ENCODE measurements at regions not wholly inside any gene's neighbourhood (a gene's known extent, or its start where the extent isn't known, plus 50 kb on each side); places are given as distances from the start of the nearest gene placed in this dataset.

GRCh38 chr3:22923711-22924110 lies 279.4 kb upstream of the UBE2E2 start:
- ChIA-PET POLR2A (no interaction called here), CTCF (ENCODE audit: low intra/inter-chr PET ratio, low total read pairs) (no interaction called here)
- Histone ChIP-seq H3K36me3 (replicated peaks in 1 of 2; ENCODE audit: control insufficient read depth in 1 of 2, insufficient read depth in 2 of 2, low read length in 2 of 2) (no peaks in the 10 kb centered on the region), H4K20me1 (ENCODE audit: insufficient read depth, low read length) (no peaks in the 10 kb centered on the region), H3K4me2 (ENCODE audit: low read depth, low read length) (no peak overlapping the region), H3K4me1 (ENCODE audit: insufficient read depth, low read length) (no peaks in the 10 kb centered on the region), H3K9me3 (ENCODE audit: low read length) (no peaks in the 10 kb centered on the region), H3K4me3 (replicated peaks in 1 of 3; ENCODE audit: insufficient read depth in 1 of 3, low read depth in 2 of 3, low read length in 3 of 3) (no peak overlapping the region), H3K79me2 (ENCODE audit: insufficient read depth, low read length) (no peaks in the 10 kb centered on the region), H3K27ac (ENCODE audit: extremely low read length, insufficient read depth, low read length) (no peak overlapping the region), H2AFZ (ENCODE audit: low read length) (no peak overlapping the region), H3K27me3 (ENCODE audit: control insufficient read depth in 1 of 2, insufficient read depth in 2 of 2, low read length in 2 of 2) (no peaks in the 10 kb centered on the region), H3K9ac (ENCODE audit: insufficient read depth, low read depth, low read length) (no peak overlapping the region)
- BruUV-seq (replicated peaks), result no TSS peak
- intact Hi-C loops (cut with micrococcal nuclease; ENCODE audit: unreplicated experiment), result no loop called here
- DNase-seq (ENCODE audit: low spot score) (no peak), FAIRE-seq (no peak), ATAC-seq (no peak)
- in situ Hi-C loops (cut with HindIII; ENCODE audit: extremely low pct_ligation_motif_present, low pct_unique_long_range_greater_than_20kb), result no loop called here
- TF ChIP-seq ZSCAN30 (CRISPR knock-in tag; IDR thresholded peaks at IDR 0.05) (no peak), FOXA3 (CRISPR knock-in tag; IDR thresholded peaks at IDR 0.05) (no peak), CHD2 (IDR thresholded peaks at IDR 0.05; ENCODE audit: low read depth, low read length) (no peak), ZNF713 (CRISPR knock-in tag; IDR thresholded peaks at IDR 0.05) (no peak), WIZ (CRISPR knock-in tag; IDR thresholded peaks at IDR 0.05) (no peak)
- WGBS (ENCODE audit: low lambda C conversion rate), result 0% methylated on average over 2 of the region's 2 CpGs

DNA sequence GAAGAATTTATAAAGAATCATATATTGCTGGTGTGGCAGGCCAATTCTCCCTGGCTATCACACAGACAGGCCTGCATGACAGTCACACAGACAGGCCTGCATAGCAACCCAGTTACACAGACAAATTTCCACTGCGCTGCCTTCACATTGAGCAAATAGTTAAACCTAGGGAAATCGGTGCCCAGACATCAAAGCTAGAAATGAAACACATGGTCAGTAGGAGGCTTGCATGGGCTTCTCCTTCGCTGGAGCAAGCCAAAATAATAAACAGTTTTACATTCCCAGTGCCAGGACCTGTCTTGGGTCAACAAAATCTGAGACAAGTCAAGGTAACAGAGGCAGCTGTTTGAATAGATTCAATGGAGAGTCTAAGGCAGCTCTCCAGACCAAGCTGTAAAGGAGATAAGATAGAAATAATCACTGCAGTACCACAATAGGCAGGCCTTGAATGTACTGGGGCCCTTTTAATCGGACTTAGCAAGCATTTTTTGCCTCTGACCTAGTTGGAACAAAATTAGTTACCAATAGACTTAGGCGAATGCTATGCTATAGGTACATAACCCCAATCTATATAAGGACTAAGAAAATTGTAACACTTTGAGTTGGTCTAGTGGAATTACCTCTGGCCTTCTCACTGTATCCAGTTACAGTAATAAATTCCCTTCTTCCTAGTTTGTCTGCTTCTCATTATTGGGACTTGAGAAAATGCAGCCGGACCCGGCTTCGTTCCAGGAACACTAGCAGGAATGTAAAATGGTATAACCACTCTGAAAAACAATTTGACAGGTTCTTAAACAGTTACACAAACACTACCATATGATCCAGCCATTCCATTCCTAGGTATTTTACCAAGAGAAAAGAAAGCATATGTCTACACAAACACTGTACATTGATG lies 274.7 kb upstream of the UBE2E2 start:
- H3K9me3 ChIP-seq (ENCODE audit: low read length), result no peaks in the 10 kb centered on the region
- no peak overlapping the region for H3K9ac ChIP-seq (ENCODE audit: insufficient read depth, low read depth, low read length)
- no peaks in the 10 kb centered on the region for H3K36me3 ChIP-seq (replicated peaks in 1 of 2; ENCODE audit: control insufficient read depth in 1 of 2, insufficient read depth in 2 of 2, low read length in 2 of 2)
- no peaks in the 10 kb centered on the region for H4K20me1 ChIP-seq (ENCODE audit: insufficient read depth, low read length)
- H3K27me3 ChIP-seq (ENCODE audit: control insufficient read depth in 1 of 2, insufficient read depth in 2 of 2, low read length in 2 of 2), result no peaks in the 10 kb centered on the region
- intact Hi-C loops (cut with micrococcal nuclease; ENCODE audit: unreplicated experiment), result no loop called here
- DNase-seq (ENCODE audit: low spot score) (no peak), FAIRE-seq (no peak), ATAC-seq (no peak)
- ChIA-PET CTCF (ENCODE audit: low intra/inter-chr PET ratio, low total read pairs) (no interaction called here), POLR2A (no interaction called here)
- in situ Hi-C loops (cut with HindIII; ENCODE audit: extremely low pct_ligation_motif_present, low pct_unique_long_range_greater_than_20kb), result no loop called here
- no peak overlapping the region for H3K4me2 ChIP-seq (ENCODE audit: low read depth, low read length)
- H3K4me1 ChIP-seq (ENCODE audit: insufficient read depth, low read length), result no peaks in the 10 kb centered on the region
- no TSS peak for BruUV-seq (replicated peaks)
- no peak overlapping the region for H2AFZ ChIP-seq (ENCODE audit: low read length)
- 43% methylated on average over 8 of the region's 8 CpGs for WGBS (ENCODE audit: low lambda C conversion rate)
- no peak overlapping the region for H3K4me3 ChIP-seq (replicated peaks in 1 of 3; ENCODE audit: insufficient read depth in 1 of 3, low read depth in 2 of 3, low read length in 3 of 3)
- H3K27ac ChIP-seq (ENCODE audit: extremely low read length, insufficient read depth, low read length), result no peak overlapping the region
- no peaks in the 10 kb centered on the region for H3K79me2 ChIP-seq (ENCODE audit: insufficient read depth, low read length)
- TF ChIP-seq ARNT2 (CRISPR knock-in tag; IDR thresholded peaks at IDR 0.05; ENCODE audit: low read depth) (no peak), ARNT (IDR thresholded peaks at IDR 0.05) (no peak), ZNF441 (CRISPR knock-in tag; IDR thresholded peaks at IDR 0.05; ENCODE audit: borderline replicate concordance) (no peak), XRCC5 (optimal IDR thresholded peaks at IDR 0.05; ENCODE audit: low read length) (no peak), RCOR2 (CRISPR knock-in tag; IDR thresholded peaks at IDR 0.05) (no peak), BCL6 (CRISPR knock-in tag; IDR thresholded peaks at IDR 0.05) (no peak), AGO2 (optimal IDR thresholded peaks at IDR 0.05; ENCODE audit: low read depth, low read length) (no peak)
- TF ChIP-seq, protein P1, sequence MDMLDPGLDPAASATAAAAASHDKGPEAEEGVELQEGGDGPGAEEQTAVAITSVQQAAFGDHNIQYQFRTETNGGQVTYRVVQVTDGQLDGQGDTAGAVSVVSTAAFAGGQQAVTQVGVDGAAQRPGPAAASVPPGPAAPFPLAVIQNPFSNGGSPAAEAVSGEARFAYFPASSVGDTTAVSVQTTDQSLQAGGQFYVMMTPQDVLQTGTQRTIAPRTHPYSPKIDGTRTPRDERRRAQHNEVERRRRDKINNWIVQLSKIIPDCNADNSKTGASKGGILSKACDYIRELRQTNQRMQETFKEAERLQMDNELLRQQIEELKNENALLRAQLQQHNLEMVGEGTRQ (IDR thresholded peaks at IDR 0.05; ENCODE audit: low read depth, low read length), result no peak
- TF ChIP-seq, protein P1 (CRISPR knock-in tag; IDR thresholded peaks at IDR 0.05; ENCODE audit: borderline replicate concordance), result no peak

All from HepG2 (cell line).